HG03442 (cell line): ENCODE measurements at regions not wholly inside any gene's neighbourhood (a gene's known extent, or its start where the extent isn't known, plus 50 kb on each side); places are given as distances from the start of the nearest gene placed in this dataset.
A peak's percentile ranks its signal among the peaks of the same experiment; 100 is the strongest.

ENCODE experiments used
- ATAC-seq: cut with Tn5 transposase; IDR thresholded peaks from one replicate; pipeline ENCODE4 v1.9.1; 2021; ENCODE audit warnings: mild to moderate bottlenecking, moderate library complexity; ENCODE audit not compliant: unreplicated experiment

DNA sequence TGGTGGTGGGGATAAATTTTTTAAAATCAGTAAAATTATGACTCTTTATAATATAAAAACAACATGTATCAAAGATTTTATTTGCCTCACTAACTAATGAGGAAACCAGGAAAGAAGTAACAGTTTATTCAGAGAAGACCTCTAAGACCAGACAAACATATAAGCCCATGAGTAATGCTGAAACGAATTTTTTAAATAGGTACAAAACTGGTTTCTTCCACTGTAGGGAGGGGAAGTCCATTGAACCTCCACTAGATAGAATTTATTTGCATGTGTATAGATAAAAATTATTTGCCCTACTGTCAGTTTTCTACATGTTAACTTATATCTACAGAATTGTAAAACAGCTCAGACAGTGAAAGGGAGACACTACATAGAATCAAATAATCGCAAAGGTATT is 86.8 kb downstream of the ZC3H11B start:
- no peak for ATAC-seq

DNA sequence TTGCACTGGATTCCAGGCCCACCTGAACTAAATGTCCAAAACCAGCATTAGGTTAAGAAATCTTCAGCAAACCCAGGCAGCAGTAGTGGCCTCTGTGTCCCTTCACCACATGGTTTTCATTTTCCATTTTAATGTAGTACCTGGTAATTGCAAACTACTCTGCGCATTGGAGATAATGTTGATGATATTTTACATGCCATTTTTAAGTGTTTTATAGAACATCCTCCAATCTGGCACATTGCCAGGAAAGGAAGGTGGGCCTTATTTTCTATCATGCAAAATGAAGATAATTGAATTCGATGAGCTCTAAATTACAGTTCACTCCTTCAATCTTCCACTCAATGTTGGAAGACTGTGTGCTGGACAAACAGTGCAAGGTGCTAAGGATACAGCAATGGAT is 89.5 kb downstream of the ZC3H11B start:
- ATAC-seq, result no peak

DNA sequence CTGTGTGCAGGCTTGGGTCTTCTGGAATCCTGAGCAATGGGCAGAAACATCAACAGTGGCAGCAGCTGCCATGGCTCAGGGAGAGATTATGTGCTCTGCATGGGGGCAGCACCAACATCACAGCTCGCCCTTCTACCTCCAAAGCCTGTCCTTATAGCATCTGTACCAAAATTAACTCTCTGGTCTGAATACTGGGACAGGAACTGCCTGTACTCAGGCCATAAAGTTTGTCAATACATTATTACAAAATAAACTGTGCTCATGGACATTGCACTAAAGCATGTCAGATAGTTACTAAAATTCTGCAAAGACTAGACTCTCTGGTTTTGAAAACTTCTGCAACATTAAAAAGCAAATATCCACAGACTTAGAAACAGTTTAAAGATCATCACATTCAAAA is 91.6 kb downstream of the ZC3H11B start:
- no peak for ATAC-seq

DNA sequence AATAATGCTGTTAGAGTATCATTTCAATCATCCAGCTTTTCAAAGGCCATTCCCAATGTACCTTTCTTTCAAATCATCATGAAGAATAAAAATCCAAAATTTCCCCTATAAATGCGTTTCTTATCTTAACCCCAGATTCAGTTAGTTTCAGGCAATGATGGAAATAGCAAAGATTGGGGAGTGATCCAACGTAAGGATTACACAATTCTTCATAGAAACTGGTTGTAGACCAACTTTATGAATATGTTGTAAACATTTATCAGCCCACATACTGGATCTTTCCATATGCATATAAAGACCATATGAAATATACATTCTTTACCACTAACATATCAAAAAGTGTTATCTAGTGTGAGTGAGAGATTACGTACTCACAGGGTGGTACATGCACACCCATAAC is 92.7 kb downstream of the ZC3H11B start:
- no peak for ATAC-seq

DNA sequence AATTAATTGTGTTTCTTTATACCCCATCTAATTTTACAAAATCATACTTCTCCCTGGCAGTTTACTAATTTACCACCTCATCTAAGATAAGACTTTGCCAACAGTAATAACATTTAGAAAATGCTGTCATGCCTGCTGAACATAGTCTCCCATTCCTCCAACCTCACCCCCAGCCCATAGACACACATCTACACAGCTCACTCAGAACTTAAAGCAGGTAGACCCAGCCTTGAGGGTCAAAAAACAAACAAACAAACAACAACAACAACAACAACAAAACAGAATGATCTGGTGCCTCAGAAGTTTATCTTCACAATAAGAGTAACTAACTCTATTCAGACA is 94.0 kb downstream of the ZC3H11B start:
- no peak for ATAC-seq

DNA sequence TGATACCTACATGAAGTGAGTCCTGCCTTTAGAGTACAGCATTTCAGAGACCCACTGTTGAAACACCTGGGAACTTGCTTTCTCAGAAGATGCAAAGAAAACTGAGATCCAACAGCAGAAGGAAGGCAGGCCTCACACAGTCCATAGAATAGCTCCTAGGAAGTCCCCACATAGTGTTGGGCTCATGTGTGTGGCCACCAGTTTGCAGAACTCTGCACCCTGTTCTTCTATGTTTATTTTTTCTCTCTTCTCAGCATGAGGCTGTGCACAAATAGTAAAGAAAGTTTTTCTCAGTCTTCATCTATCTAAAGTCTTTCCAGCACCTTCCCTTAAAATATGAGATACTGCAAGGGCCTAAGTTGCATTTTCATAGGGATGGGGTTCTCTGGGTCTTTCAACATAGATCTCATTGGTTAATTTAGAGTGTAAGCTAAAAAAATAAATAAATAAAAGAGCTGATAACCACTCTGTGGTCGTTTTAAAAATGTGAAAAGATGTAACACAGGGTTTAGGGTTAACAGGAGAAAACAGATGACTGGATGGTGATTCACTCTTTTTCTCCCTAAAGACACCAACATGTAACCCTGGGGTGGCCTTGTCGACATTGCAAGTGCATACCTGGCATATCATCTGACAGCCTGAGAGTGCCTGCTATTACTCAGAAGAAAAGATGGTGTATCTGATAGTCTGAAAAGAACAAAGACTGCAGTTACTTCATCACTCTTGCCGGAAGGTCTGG is 94.6 kb downstream of the ZC3H11B start:
- ATAC-seq, result no peak

DNA sequence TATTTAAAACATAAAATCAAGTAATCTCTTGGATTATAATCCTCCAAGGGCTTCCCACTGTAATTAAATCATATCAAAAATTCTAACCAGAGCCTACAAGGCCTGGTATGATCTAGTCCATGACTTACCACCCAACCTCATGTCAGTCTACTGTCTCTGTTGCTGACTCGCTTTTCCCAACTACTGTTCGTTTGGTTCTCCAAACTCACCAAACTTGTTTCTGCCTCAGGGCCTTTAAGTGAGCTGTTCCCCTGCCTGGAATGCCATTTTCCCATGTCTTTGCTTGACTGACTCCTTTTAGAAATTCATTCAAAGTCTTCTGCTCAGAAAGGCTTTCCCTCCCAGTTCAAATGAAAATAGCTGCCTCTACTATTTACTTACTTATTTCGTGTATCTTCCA is 95.9 kb downstream of the ZC3H11B start:
- ATAC-seq, result no peak

DNA sequence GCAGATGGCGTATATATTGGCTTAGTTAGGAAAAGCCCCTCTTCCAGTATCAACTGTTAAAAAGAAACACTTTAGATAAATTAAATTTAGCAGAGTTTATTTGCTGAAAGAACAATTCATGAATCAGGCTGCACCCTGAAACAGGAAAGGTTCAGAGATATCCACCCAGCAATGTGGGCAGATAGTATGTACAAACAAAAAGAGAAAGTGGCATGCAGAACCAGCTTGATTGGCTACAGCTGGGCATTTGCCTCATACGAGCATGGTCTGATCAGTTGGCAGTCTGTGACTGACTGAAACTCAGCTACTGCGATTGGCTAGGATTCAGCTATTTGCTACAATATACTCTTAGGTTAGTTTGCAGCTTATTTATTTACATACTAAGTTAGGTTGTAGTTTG is 98.2 kb downstream of the ZC3H11B start:
- ATAC-seq, result no peak

DNA sequence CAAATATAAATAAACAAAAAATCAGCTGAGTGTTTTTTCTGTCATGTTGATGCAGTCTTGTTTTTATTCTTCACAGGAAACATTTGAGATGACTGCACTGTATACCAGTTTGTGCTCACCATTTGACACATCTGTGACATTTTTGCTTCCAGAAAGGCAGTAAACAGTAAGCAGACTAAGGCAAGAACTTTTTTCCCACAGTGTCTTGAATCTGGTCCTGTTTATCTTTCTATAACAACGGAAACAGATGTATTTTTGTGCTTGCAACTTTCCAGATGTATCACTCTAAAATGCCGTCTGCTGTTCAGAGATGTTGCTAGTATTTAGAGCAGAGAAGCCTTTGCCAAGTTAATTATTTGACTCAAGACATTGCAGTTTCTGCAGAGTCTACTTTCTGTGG is 105.5 kb downstream of the ZC3H11B start:
- ATAC-seq, result no peak

DNA sequence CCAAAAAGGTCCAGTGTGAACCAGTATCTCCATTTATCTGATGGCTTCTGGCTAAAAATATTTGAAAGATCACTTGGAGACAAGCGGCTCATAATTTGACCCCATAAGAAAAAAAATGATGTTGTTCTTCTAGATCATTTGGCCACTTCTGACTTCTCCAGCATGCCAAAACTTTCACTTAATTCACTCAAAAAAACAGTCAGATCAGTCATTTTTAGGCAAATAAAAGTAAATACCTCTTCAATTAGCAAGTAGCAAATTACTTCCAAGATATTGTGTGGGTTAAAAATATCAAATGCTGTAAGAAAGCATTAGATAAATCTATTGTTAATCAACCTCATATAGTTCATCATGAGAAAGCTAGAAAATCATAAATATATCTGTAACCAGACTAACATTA is 106.0 kb downstream of the ZC3H11B start:
- ATAC-seq, result no peak

DNA sequence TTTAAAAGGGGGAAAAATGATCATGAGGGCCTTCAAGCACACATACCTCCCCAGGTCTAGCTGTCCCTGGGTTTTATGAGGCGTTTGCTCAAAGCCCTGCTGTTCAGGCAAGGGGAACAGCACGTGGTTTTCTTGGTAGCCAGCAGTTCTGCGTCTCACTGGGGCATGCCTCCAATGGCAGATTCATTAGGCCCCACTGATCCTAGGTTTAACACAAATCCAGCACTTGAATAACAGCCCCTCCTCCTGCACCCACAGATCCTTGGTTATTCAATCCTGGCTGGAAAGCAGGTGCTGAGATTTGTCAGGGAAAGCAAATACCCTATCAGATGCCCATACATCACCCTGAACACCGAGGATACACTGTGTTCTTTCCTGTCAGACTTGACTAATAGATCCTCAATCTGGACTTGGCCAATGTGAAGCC is 106.4 kb downstream of the ZC3H11B start:
- ATAC-seq, result no peak

DNA sequence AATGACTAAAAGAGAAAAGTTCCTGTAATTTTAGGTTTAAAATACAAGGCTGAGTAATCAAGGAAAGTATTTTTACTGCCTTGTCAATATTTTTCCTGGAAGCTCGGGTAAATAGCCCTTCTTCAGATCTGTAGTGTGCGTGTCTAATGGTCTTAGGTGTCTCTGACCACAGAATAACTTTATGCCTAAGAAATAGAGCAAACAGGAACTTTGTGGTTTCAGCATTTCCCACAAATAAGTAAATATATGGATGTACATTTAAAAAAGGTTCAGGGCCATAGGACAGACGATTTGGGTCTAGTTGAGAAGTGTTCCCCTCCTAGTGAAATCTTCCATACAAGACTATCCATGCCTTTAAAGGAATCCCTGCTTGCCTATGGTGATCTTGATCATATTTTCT is 107.0 kb downstream of the ZC3H11B start:
- no peak for ATAC-seq

DNA sequence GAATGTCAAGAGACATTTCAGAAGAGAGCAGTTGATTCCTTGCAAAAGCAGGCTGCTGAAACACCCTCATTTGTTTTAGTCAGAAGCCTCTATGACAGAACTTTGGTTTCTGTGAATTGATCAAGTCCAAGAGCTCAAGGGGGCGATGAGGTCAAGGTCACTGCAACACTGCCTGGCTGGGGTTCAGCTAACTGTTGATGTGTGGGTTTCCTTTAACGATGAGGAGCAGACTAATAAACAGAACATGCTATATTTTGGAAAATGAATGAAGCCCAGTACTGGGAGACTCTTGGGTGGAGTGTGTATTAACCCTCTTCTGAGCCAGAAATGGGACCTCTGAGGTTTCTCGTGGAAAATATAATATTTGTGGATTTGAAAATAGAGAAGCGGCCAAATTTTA is 109.3 kb downstream of the ZC3H11B start:
- no peak for ATAC-seq

DNA sequence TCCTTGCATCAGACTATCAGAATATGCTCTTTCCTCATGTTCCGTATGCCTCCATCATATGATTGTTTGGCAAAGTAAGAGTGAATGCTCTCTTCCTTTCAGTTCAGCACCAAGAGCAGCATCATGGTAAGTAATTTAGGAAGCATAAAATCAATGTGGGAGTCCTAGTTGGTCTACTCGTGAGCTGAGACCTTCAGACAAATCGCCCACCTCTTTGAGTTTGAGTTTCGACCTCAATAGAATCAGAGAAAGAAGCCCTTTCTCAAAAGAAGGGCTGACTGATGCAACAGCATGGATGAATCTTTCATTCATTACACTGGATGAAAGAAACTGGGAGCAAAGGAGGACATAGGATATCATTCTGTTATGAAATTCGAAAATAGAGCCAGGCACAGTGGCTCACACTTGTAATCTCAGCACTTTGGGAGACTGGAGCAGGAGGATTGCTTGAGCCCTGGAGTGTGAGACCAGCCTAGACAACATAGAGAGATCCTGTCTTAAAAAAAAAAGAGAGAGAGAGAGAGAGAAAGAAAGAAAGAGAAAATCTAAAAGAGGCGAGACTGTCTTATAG is 112.5 kb downstream of the ZC3H11B start:
- peak; percentile 55 for ATAC-seq

DNA sequence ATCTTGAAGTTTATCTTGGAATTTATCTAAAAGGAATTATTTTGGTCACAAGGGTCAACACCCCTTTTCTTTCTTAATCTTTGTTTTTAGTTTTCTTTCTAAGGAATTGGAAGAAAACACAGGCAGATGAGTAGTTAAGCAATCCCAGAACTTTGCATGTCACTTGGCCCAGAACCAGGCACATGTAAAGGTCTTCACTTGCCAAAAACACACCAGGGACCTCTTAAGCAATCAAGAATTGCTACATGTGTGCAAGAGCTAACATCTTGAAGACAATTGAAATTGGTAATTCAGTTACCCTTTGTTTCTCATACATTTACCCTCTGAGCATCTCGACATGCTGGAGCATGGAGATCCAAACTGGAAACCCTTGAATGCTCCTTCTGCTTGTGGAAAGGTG is 114.2 kb downstream of the ZC3H11B start:
- no peak for ATAC-seq

DNA sequence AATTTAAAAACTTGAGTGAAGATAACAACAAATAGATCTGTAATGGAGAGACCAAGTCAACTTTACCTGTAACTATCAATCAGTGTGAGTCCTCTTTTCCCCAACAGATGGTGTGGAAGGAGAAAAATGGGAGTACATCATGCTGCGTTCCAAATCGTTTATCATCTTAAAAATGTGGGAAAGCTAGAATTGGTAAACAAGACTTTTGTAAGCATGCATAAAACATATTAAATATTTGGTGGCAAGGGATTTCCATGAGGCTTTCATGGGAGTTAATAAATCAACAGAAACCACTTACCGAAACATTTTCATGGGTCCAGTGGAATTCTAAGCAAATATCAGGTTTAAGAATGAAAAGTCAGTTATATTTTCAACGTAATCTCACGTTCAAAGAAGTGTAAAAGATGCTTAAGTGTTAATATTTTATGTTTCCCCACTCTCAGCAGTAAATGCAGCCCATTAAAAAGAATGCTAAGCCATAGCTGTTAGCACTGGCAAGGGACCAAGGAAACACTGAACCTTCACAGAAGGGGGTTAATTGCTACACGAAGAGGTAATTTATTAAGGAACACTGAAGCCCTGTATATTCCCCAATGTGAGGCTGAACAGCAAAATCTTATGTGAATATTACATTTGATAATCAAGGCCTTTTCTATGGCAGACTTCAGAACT is 117.0 kb downstream of the ZC3H11B start:
- no peak for ATAC-seq

DNA sequence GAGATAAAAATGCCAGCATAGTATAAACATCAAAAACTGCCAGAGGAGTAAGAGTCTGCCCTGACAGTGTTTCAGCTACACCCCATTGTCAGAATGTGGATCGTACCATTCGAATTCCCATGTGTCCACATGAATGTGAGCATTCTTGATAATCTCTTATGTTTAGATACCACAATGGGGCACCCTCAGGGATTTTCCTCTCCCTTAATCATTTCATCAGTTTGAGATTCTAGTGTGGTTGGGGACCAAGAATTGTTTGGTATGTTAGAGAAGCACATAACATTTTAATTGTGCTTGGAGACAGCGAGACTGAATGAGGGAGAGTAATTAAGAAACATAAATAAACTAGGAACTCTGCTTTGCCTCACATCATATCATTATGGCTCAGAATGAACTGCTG is 120.2 kb downstream of the ZC3H11B start:
- ATAC-seq, result no peak

DNA sequence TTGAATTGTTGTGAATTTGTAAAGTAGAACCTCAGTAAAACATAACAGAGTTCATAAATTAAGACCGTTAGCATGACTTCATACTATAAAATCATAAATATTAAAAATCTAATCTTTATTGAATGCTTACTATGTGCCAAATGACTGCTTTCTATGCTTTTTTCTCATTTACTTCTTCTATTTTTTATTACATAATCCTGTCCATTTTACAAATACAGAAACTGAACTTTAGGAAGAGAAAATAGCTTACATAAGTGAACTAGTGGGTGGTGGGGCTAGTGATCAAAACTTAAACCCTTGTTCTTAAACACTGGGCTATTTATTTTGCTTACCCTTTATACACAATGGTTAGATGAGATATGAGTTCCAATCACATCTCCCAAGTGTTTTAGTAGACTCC is 122.3 kb downstream of the ZC3H11B start:
- no peak for ATAC-seq

DNA sequence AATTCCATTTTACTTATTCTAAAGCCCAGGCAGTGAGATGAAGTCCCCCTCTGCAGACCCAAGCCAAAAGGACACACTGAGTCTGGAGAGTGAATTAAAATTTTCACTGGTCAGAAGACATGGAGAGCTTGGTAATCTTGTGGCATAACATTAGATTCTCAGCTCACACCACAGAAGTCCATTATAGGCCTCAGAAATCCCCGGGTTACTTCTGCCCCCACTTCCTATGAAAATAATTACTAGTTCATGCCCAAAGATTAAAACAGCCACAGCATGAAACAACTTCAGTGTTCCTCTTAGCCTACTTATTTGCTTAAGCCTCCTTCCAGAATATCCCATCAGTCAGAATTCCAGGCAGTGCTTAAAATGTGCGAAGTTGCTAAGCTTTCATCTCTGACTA is 123.3 kb downstream of the ZC3H11B start:
- ATAC-seq, result peak; percentile 55

DNA sequence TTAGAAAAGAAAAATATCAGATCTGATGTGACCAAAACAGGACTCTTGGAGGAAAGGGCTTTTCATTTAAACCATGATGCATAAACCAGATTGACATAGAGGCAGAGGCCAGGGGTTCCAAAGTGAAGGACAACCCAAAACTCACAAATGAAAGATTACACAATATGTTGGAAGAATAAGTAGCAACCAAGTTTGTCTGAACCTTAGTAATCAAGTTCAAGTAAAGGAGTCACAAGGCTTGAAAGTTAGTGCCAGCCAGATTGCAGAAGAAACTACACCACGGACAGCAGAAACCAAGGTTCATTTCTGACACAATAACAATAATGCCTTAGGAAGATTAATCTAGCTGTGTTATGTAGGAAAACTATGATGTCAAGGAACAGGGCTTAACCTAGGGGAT is 124.6 kb downstream of the ZC3H11B start:
- no peak for ATAC-seq

DNA sequence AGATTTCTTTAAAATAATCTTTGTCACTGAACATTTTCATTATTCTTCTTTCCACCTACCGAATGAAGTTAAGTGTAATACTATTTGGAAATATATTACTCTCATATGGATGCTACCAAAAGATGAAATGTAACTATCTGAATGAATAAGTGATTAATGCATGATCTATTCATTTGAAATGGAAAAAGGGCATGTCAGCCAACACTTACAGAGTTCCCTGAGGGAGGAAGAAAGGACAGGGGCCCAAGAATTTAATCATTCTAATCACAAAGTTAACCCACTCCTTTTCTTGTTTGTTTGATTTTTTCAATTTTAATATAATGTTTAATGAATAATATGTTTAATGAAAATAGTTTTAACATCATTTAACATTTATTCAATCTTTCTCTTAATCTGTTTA is 129.4 kb downstream of the ZC3H11B start:
- ATAC-seq, result no peak

DNA sequence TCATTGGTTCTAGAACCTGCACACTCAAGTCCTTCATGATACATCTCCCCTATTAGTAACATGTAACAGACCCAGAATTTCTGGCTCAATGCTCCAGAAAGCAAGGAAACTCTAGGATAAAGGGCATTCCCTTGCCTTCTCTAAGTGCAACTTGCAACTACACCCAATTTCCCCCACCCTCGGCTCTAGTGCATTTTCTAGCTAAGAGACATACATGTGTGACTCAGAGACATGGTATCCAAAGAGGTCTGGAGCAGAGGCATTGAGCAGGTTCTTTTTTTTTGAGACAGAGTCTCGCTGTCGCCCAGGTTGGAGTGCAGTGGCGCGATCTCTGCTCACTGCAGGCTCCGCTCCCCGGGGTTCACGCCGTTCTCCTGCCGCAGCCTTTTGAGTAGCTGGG is 132.9 kb downstream of the ZC3H11B start:
- no peak for ATAC-seq

DNA sequence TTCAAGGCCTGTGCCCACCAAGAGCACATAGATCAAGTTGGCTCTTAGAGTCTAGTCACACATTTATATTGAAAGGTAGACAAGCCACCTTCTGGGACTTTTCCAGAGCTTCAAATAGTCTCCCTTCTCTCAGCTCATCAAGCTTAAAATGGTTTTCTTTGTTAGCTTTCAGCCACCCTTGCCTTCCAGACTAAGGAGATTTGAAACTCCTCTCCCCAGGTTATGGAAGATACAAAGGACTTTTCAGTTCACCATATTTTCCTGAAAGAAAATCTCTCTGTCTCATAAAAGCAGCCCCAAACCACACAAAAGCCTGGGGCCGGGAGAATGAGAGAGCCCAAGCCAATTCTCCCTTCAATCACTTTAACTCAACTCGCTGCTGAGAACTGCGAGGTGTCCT is 134.1 kb downstream of the ZC3H11B start:
- ATAC-seq, result no peak
